Spleen (tissue), 11 donors: ENCODE measurements at regions not wholly inside any gene's neighbourhood (a gene's known extent, or its start where the extent isn't known, plus 50 kb on each side); places are given as distances from the start of the nearest gene placed in this dataset.
A peak's percentile ranks its signal among the peaks of the same experiment; 100 is the strongest.

Experiments
- DNase-seq: peaks from one replicate; pipeline ENCODE4 v3.0.0-alpha.2; 2020
- H3K27ac ChIP-seq, 8 donors: fragments of 200-600 bp; sonication (generic) in 7 of 8; 1 replicate in 4 of 8; 2 replicates in 4 of 8; pipeline versions ENCODE4 v1.5.0 to v1.8.0; 2016 to 2021; ENCODE audit warnings: inconsistent platforms in 4 of 8, mild to moderate bottlenecking in 4 of 8, moderate library complexity in 1 of 8
- H3K27me3 ChIP-seq, 7 donors: fragments of 200-600 bp; sonication (generic) in 6 of 7; replicated peaks in 1 of 7; 1 replicate in 4 of 7; 2 replicates in 3 of 7; pipeline versions ENCODE4 v1.5.0 to v1.8.0; 2016 to 2021; ENCODE audit warnings: inconsistent platforms in 3 of 7, mild to moderate bottlenecking in 1 of 7
- H3K36me3 ChIP-seq, 6 donors: fragments of 200-600 bp; sonication (generic) in 5 of 6; 1 replicate in 4 of 6; 2 replicates in 2 of 6; pipeline versions ENCODE4 v1.5.0 to v1.8.0; 2016 to 2021; ENCODE audit warnings: inconsistent platforms in 2 of 6
- H3K4me1 ChIP-seq, 6 donors: fragments of 200-600 bp; sonication (generic) in 5 of 6; 1 replicate in 3 of 6; 2 replicates in 3 of 6; pipeline versions ENCODE4 v1.5.0 to v1.8.0; 2016 to 2021; ENCODE audit warnings: inconsistent platforms in 3 of 6
- H3K4me3 ChIP-seq, 8 donors: fragments of 200-600 bp; sonication (generic) in 7 of 8; 1 replicate in 4 of 8; 2 replicates in 4 of 8; pipeline versions ENCODE4 v1.5.0 to v1.8.0; 2016 to 2021; ENCODE audit warnings: inconsistent platforms in 4 of 8, mild to moderate bottlenecking in 4 of 8, moderate library complexity in 2 of 8
- H3K9me3 ChIP-seq, 8 donors: fragments of 200-600 bp; sonication (generic) in 7 of 8; 1 replicate in 4 of 8; 2 replicates in 4 of 8; pipeline versions ENCODE4 v1.5.0 to v1.8.0; 2016 to 2021; ENCODE audit warnings: inconsistent platforms in 4 of 8
- POLR2A ChIP-seq, 3 donors: fragments of 450-650 bp; IDR thresholded peaks; one replicate each; pipeline ENCODE4 v1.5.1; 2017; ENCODE audit warnings: antibody characterized with exemption in 3 of 3, mild to moderate bottlenecking in 1 of 3
- POLR2AphosphoS5 ChIP-seq, 3 donors: sonication (generic); formaldehyde crosslinking; IDR thresholded peaks; one replicate each; pipeline ENCODE4 v1.5.1; 2017; ENCODE audit warnings: antibody characterized with exemption in 3 of 3
- WGBS, 5 donors: extraction: QIAGEN DNeasy Blood & Tissue Kit in 3 of 5; methylation state at CpG; one replicate each; pipeline versions ENCODE4 v1.1.5 to v1.1.7; 2013 to 2018; 5-methylcytosine and 5-hydroxymethylcytosine counted together
- intact Hi-C: fragments of 100-400 bp; cut with DNase I; formaldehyde crosslinking; loops from one replicate; pipeline ENCODE4 v1.15.0; 2023; ENCODE audit warnings: low total_unique reads
- TF ChIP-seq, protein P1 (sequence below), 11 experiments: fragments of 200-600 bp in 7 of 11; fragments of 450-650 bp in 4 of 11; sonication (generic) in 4 of 11; IDR thresholded peaks in 8 of 11; conservative IDR thresholded peaks in 3 of 11; 1 replicate in 7 of 11; 2 replicates in 4 of 11; pipeline versions ENCODE4 v1.4.0 to v1.8.0; 2016 to 2021; ENCODE audit warnings: antibody characterized with exemption in 11 of 11, inconsistent platforms in 4 of 11, mild to moderate bottlenecking in 1 of 11
- donor health status: healthy with polysubstance abuse.
- donor health status: DM: no; HTN: no; CAD: no; lungs with moderate emphysema.
- donor health status: DM: no; HTN: no; CAD: no.
- donor health status: Bipolar disorder and iron deficiency.
- donor health status: healthy.
- donor health status: DM: no; HTN: no; CAD: no.
- donor health status: DM: yes; HTN: yes; CAD: no.

DNA sequence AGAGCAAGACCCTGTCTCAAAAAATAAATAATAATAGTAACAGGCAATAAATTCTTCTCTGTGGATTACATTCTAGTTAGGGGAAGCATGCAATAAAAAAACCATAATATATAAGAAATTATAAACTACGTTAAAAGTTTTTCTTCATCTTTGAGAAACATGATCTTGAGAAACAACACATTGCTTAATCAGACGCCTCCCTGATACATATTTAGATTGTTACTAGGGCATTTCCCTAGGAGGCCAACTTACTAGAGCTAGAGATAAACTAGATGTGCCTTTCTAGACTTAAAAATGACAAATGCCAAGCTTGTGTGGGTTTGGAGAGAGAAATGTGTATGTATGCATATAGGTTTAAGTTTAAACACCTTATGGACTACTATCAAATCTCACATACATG is 76.3 kb upstream of the GALNT5 start:
- Histone ChIP-seq H3K4me3 (no peak overlapping the region), H3K36me3 (no peaks in the 10 kb centered on the region), H3K9me3 (no peaks in the 10 kb centered on the region), H3K27ac (no peak overlapping the region), H3K27me3 (no peaks in the 10 kb centered on the region), H3K4me1 (peaks cover 0 to 13% (median 7%) of the 10 kb centered on the region in 6 donors)
- TF ChIP-seq POLR2AphosphoS5 (IDR thresholded peaks at IDR 0.05): no peak
- TF ChIP-seq POLR2A (IDR thresholded peaks at IDR 0.05): no peak
- TF ChIP-seq, protein P1, sequence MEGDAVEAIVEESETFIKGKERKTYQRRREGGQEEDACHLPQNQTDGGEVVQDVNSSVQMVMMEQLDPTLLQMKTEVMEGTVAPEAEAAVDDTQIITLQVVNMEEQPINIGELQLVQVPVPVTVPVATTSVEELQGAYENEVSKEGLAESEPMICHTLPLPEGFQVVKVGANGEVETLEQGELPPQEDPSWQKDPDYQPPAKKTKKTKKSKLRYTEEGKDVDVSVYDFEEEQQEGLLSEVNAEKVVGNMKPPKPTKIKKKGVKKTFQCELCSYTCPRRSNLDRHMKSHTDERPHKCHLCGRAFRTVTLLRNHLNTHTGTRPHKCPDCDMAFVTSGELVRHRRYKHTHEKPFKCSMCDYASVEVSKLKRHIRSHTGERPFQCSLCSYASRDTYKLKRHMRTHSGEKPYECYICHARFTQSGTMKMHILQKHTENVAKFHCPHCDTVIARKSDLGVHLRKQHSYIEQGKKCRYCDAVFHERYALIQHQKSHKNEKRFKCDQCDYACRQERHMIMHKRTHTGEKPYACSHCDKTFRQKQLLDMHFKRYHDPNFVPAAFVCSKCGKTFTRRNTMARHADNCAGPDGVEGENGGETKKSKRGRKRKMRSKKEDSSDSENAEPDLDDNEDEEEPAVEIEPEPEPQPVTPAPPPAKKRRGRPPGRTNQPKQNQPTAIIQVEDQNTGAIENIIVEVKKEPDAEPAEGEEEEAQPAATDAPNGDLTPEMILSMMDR (IDR thresholded peaks at IDR 0.05 in 8 of 11, conservative IDR thresholded peaks at IDR 0.05 in 3 of 11): no peak
- no peak for DNase-seq
- WGBS, 5 donors: 32 to 81% (median 57%) methylated on average over 2 of the region's 2 CpGs
- intact Hi-C loops: no loop called here

GRCh38 chr2:157182204-157182709 is 75.2 kb upstream of the GALNT5 start:
- WGBS, 5 donors: 75 to 81% (median 78%) methylated on average over 6 of the region's 6 CpGs
- no peak overlapping the region for H3K4me3 ChIP-seq
- DNase-seq: no peak
- TF ChIP-seq POLR2A (IDR thresholded peaks at IDR 0.05): no peak
- no peak for TF ChIP-seq POLR2AphosphoS5 (IDR thresholded peaks at IDR 0.05)
- TF ChIP-seq, protein P1 (IDR thresholded peaks at IDR 0.05 in 8 of 11, conservative IDR thresholded peaks at IDR 0.05 in 3 of 11): no peak
- H3K27ac ChIP-seq: peak overlapping the region in 2 of 8 donors; percentile 21 to 24
- peaks cover 0 to 13% (median 7%) of the 10 kb centered on the region in 6 donors for H3K4me1 ChIP-seq
- no peaks in the 10 kb centered on the region for H3K27me3 ChIP-seq
- H3K36me3 ChIP-seq: no peaks in the 10 kb centered on the region
- intact Hi-C loops: no loop called here
- no peaks in the 10 kb centered on the region for H3K9me3 ChIP-seq

- Histone ChIP-seq H3K4me1 (peaks cover 0 to 13% (median 7%) of the 10 kb centered on the region in 6 donors), H3K27me3 (no peaks in the 10 kb centered on the region), H3K9me3 (no peaks in the 10 kb centered on the region), H3K36me3 (no peaks in the 10 kb centered on the region), H3K27ac (peak overlapping the region in 2 of 8 donors; percentile 21 to 24), H3K4me3 (no peak overlapping the region)
- no peak for DNase-seq
- intact Hi-C loops: no loop called here
- TF ChIP-seq, protein P1 (IDR thresholded peaks at IDR 0.05 in 8 of 11, conservative IDR thresholded peaks at IDR 0.05 in 3 of 11): no peak
- TF ChIP-seq POLR2A (IDR thresholded peaks at IDR 0.05): no peak
- no peak for TF ChIP-seq POLR2AphosphoS5 (IDR thresholded peaks at IDR 0.05)
- 15 to 39% (median 23%) methylated on average over 3 of the region's 3 CpGs for WGBS, 5 donors
Observed at GRCh38 chr2:157182834-157183396, 74.6 kb upstream of the GALNT5 start.

- no peak for TF ChIP-seq POLR2AphosphoS5 (IDR thresholded peaks at IDR 0.05)
- TF ChIP-seq, protein P1 (IDR thresholded peaks at IDR 0.05 in 8 of 11, conservative IDR thresholded peaks at IDR 0.05 in 3 of 11): no peak
- no peak for TF ChIP-seq POLR2A (IDR thresholded peaks at IDR 0.05)
- DNase-seq: no peak
- H3K27ac ChIP-seq: no peak overlapping the region
- no peaks in the 10 kb centered on the region for H3K36me3 ChIP-seq
- H3K4me3 ChIP-seq: no peak overlapping the region
- intact Hi-C loops: no loop called here
- peaks cover 0 to 13% (median 7%) of the 10 kb centered on the region in 6 donors for H3K4me1 ChIP-seq
- H3K9me3 ChIP-seq: no peaks in the 10 kb centered on the region
- no peaks in the 10 kb centered on the region for H3K27me3 ChIP-seq
- 82 to 94% (median 84%) methylated on average over 3 of the region's 3 CpGs for WGBS, 5 donors
Observed at GRCh38 chr2:157184161-157184895, 73.2 kb upstream of the GALNT5 start.
